NCI-H82 treated with DMSO at 0.1 percent for 48 hours (cell line): ENCODE measurements at regions not wholly inside any gene's neighbourhood (a gene's known extent, or its start where the extent isn't known, plus 50 kb on each side); places are given as distances from the start of the nearest gene placed in this dataset.
"Not testable (repeated sequence)": the region's sequence is repeated elsewhere in the genome, so short reads cannot be mapped to it uniquely, and the experiment has no call there.

Experiments
- DNase-seq: peaks from one replicate; lab custom pipeline; 2025; ENCODE audit not compliant: unreplicated experiment; lab: John Stamatoyannopoulos, UW

DNA sequence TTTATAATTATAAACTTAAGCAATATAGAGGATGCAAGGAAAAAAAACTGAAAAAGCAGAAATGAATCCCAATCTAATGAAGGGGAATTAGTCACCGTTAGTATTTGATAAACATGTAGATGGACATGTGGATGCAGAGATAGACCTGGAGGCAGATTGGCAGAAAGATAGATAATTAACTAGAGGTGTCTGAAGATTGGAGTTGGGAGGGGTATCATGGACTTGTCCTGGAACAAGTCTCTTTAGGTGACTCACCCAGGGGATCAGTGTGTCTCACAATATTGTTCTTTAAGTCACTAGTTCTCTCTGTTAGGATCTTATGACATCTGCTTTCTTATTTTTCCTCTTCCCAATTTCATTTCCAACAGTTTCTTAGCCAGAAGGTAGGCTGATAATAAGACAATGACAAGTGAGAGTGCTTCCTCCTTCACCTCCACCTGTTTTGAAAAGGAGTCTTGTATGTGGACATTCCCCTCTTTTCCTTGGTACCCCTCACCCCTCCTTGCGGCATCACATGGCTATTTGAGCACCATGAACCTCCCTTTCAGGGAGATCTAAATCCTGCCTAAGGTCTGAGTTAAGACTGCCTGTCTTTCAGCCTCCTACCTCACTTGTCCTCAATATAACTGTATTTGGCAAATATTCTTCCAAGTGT, 987.7 kb downstream of the TSN start:
- DNase-seq, result no peak

DNA sequence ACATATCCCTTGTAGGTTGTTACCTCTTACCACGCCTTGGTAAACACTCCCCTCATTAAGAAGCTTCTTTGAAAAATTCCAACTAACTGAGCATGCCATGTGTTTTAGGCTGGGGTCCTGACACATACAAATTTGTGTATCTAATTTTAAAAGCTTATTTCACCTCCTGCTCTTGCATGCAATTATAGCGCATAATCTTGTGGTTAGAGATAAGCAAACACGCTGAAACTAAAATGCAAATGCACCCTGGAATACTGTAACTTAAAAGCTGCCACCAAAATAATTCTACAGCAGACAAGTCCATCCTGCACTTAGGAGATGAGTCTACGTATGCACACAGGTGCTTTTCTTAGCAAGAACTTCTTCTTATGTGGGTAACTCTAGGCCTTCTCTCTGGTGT, 990.2 kb downstream of the TSN start:
- no peak for DNase-seq

DNA sequence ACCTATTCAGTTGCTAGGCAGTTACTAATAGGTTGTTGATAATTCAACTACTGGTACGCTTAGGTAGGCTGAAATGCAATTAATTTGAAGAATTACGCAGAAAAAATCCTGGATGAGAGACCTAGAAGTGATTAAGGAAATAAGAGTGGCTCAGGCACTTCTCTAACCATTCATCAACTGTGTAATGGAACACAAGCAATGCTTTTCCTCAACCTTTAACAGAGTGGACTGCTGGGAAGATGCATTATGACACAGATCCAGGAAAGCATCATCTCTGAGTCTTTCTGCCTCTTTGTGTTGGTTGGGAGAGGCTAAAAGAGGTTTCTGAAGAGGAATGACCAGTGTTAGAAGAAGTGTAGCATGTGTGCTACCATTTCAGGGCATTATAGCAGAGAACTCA, 992.2 kb downstream of the TSN start:
- no peak for DNase-seq

DNA sequence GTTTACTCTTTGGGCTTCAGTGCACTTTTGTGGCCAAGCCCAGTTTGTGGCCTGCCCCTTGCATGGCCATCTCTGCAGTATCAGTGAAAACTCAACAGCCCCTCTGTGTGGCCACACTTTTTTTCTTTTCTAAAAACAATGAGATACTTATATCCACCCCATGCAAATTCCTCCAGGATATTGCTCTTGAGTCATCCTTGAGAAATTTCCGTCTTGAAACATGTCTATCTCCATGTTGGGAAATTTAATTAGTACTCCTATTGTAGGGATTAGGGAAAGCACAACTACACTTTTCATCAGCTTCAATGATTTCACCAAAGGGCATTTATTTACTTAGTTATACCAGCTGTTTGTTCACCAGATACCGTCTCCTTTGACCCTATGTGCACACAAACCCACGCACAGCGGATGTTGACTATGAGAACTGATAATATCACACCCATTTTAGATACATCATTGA, 993.1 kb downstream of the TSN start:
- no peak for DNase-seq

- no peak for DNase-seq
These were observed 994.0 kb downstream of the TSN start for GRCh38 chr2:122749405-122749804.

DNA sequence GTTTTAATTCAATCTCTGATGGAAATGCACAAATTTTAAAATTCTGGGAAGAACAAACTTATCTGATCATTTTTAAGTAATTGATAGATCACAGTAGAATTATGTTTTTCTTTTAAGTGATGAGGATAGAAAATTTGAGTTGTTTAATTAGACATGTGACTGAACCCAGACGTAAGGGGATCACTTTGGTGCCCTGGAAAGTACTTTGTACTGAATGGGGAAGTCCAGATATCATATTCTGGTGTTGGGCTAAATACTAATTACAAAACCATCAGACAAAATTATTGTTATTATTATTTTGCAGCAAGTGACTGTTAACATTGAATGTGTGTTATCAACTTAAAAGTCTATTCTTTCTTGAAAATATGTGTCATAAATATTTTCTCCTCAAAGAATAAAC, 994.6 kb downstream of the TSN start:
- DNase-seq, result no peak

- DNase-seq, result no peak
These were observed 995.4 kb downstream of the TSN start for GRCh38 chr2:122750808-122751207.

GRCh38 chr2:122753336-122753735, 997.9 kb downstream of the TSN start:
- DNase-seq, result no peak

- DNase-seq, result no peak
These were observed 999.1 kb downstream of the TSN start for GRCh38 chr2:122754561-122754960.

DNA sequence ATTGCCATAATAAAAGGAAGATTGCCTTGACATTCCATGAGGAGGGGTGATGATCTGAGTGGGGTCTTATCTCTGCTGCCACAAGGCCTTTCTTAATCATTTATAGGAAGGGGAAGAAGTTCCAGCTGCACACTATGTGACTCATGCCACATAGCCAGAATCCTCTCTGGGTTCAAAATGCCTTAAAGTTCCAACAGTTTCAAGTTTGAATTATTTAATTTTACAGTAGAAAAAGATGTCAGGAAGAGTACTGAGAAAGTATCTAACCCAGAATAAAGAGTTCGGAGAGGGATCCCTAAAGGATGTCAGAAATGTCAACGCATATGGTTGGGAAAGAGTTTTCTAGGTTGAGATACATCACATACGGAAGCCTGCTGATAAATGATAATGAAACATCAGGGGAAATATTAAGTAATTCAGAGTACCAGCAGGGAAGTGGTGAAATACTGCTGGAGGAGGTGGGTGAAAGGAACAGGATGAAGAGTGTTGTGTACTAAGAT, 999.9 kb downstream of the TSN start:
- no peak for DNase-seq

DNA sequence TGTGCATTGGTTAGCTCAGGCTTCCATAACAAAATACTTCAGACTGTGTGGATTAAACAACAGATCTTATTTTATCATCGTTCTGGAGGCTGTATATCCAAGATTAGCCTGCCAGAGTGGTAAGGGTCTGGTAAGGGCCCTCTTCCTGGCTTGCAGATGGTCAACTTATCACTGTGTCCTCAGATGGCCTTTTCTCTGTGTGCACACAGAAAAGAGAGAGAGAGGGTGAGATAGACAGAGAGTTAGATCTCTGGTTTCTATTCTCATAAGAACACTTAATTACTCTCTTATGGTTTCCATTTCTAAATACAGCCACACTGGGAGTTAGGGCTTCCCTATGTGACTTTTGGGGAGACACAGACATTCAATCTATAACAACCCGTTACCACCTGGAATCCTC, 1003.5 kb downstream of the TSN start:
- DNase-seq, result no peak

DNA sequence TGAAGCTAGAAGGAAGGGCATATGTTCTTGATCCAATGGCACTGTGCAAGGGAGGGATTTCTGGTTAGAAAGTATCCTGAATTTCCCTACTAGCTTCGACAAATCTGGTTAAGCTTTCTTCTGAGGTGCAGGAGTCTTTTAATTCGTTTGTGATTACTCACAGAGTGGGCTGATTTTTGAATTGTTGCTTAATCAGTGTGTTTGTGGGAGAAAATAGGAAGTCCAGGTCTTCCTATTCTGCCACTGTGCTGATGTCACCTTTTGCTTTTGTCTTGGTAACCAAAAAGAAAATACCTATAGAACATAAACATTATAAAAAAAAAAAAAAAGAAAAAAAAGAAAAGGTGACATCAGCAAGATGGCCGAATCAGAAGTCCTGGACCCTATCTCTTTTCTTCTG, 1008.6 kb downstream of the TSN start:
- DNase-seq, result no peak

DNA sequence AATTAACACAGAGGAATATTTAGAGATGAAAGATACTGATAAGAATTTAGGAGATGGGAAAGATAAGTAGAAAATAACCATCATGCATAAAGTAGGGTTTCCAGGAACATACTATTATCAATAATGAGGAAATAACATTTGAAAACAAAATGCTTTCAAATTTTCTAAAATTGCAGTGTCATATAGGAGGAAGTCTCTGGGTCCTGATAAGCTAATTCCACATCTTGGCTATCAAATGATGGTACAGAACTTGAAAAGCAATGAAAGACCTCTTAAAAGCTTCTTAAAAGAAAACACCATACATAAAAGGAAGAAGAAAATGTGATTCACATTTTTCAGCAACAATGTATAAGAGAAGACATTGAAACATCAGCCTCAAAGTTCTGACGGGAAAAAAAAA, 1024.8 kb downstream of the TSN start:
- DNase-seq, result no peak

GRCh38 chr2:122794100-122794499, 1038.6 kb downstream of the TSN start:
- DNase-seq, result no peak

- DNase-seq, result no peak
These were observed 1040.3 kb downstream of the TSN start for GRCh38 chr2:122795763-122796162.

GRCh38 chr2:122799391-122799790, 1043.9 kb downstream of the TSN start:
- no peak for DNase-seq

DNA sequence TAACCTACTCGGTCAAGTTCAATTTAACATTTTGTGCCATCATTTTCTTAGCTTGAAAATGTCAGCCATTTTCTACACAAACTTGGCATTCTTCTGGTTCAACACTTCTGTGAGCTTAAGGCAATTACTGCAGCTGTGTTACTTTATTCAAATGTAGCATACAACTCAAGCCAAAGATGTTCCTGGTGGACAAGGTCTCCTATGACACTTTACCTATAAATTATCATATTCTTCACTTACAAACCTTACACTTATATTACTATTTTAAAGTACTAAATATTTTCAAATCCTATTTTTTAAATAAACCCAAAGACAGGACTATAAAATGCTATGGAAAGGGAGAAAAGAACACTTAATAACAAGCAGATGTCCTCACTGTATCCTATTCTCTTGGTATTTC, 1045.3 kb downstream of the TSN start:
- DNase-seq, result no peak

DNA sequence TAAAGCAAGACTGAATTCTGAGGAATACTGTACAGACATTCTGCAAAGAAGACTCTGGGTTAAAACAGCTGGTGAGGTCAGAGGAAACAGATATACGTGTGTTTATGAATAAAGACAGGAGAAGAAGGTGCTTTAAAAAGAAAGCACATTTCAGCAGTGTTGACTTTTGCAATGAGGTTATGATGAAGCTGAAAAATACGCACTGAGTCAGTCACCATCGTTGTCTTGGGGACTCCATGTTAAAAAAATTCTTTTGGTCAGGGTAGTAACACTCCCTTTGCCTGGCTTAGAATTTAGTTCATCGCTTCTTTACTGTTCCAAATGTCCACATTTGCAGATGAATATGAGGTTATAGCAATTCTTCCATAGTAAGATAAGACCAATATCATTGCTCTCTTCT, 1049.0 kb downstream of the TSN start:
- DNase-seq, result no peak

DNA sequence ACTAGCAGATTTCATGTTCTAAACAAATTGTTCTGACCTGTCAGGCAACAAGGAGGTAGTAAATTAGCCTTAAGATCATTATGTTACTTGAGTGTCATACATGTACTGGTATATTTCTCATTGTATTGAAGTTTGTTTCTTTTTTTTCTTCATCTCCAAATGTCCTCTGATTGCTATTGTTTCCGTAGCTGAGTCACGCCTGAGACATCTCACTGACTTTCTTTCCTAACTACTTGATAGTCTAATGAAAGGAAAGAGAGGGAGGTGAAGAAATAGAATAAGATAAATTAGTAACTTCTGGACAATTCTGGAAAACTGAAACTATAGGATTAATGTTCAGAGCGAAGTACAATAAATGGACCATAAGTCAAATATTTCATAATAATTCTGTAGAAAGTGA, 1049.9 kb downstream of the TSN start:
- no peak for DNase-seq

DNA sequence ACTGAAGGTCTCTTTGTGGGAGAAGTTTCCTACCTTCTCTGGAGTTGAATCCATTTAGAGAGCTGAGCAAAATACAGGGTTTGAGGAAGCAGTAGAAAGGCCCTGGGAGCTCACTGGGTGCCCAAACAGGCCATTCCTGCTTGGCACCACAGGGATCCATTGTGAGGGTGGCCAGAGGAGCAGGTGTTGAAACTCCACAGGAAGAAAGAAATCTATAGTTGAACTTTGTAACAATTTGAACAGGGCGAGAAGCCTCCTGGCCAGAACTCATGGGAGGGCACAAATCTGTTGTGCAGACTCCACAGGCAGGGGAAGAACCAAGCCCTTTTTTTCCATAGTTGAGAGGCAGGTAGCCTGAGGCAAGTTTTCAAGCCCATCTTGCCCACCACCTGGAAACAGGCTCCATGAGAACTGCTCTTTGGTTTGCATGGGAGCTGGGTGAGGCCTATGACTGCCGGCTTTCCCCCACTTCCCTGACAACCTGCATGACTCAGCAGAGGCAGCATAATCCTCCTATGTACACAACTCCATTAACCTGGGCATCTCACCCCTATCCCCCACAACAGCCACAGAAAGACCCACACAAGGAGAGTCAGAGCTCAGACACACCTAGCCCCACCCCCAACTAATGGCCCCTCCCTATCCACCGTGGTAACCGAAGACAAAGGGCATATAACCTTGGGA, 1053.0 kb downstream of the TSN start:
- DNase-seq, result no peak

- not testable (repeated sequence) for DNase-seq
These were observed 1056.8 kb downstream of the TSN start for GRCh38 chr2:122812214-122812613.

- no peak for DNase-seq
These were observed 1059.7 kb downstream of the TSN start for GRCh38 chr2:122815120-122815519.

DNA sequence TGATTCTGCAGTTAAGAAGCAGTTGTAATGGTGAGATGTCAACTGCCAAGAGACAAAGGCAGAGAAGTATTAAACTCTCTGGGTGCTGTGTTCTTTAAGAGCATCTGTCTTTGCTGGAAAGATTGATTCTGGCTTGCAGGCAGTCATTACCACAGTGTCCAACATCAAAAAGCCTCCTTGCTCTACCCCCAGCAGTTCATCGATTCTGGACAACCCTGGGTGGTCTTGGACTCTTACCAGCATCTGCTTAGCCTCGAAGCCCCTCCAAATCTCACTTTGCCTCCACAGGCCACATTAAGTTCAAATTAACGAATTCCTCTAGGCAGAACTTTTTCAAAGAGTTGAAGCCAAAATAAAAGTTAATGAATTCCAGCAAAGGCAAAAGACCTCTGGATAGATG, 1061.4 kb downstream of the TSN start:
- DNase-seq, result no peak
